GM18868 (cell line): ENCODE measurements at regions not wholly inside any gene's neighbourhood (a gene's known extent, or its start where the extent isn't known, plus 50 kb on each side); places are given as distances from the start of the nearest gene placed in this dataset.

Experiments used
- ATAC-seq: cut with Tn5 transposase; IDR thresholded peaks from one replicate; pipeline ENCODE4 v1.9.1; 2021; ENCODE audit warnings: mild to moderate bottlenecking, moderate library complexity; ENCODE audit not compliant: unreplicated experiment

- ATAC-seq: no peak
Measured at GRCh38 chr5:35282810-35283209, 52.5 kb upstream of the PRLR start.

GRCh38 chr5:35281613-35282012, 51.3 kb upstream of the PRLR start:
- ATAC-seq: no peak
